ENCODE measurements at regions not wholly inside any gene's neighbourhood (a gene's known extent, or its start where the extent isn't known, plus 50 kb on each side); places are given as distances from the start of the nearest gene placed in this dataset.
"Not testable (repeated sequence)": the region's sequence is repeated elsewhere in the genome, so short reads cannot be mapped to it uniquely, and the experiment has no call there.

GRCh38 chrX:90206840-90207239, 285.1 kb downstream of the TGIF2LX start:
- not testable (repeated sequence) for TF ChIP-seq POLR2A (IDR thresholded peaks at IDR 0.05; ENCODE audit: insufficient read depth in 1 of 2, low read depth in 2 of 2, low read length in 2 of 2); MTA3 (CRISPR knock-in tag; IDR thresholded peaks at IDR 0.05); SALL1 (CRISPR knock-in tag; IDR thresholded peaks at IDR 0.05); ARID4A (CRISPR knock-in tag; IDR thresholded peaks at IDR 0.05; ENCODE audit: borderline replicate concordance); BRD4 (CRISPR knock-in tag; IDR thresholded peaks at IDR 0.05); TARDBP (CRISPR knock-in tag; IDR thresholded peaks at IDR 0.05)

Data from HepG2 (cell line).